Activated T-helper 1 cell treated with anti-CD3 and anti-CD28 coated beads, Interleukin-12 subunit alpha, Interleukin-12 subunit beta, Interleukin-2, Interleukin-4 antibody, amounts not matched to agents 30 ng/mL and 10 ng/mL and 1 ng/mL, durations not matched to agents 14 hours and 24 hours and 36 hours (primary cell): ENCODE measurements at regions not wholly inside any gene's neighbourhood (a gene's known extent, or its start where the extent isn't known, plus 50 kb on each side); places are given as distances from the start of the nearest gene placed in this dataset.

Experiments
- DNase-seq: peaks from one replicate; pipeline ENCODE4 v3.0.0; 2021; ENCODE audit warnings: low spot score
- H3K27ac Mint-ChIP-seq: one replicate; pipeline ENCODE4 v1.8.0; 2021; ENCODE audit warnings: mild to moderate bottlenecking, mixed read lengths
- H3K27me3 Mint-ChIP-seq: one replicate; pipeline ENCODE4 v1.8.0; 2022; ENCODE audit warnings: mild to moderate bottlenecking, moderate library complexity, mixed read lengths; ENCODE audit not compliant: insufficient read depth
- H3K36me3 Mint-ChIP-seq: one replicate; pipeline ENCODE4 v1.8.0; 2021; ENCODE audit warnings: low read depth, mixed read lengths
- H3K4me1 Mint-ChIP-seq: one replicate; pipeline ENCODE4 v1.8.0; 2021; ENCODE audit warnings: low read depth, mixed read lengths
- H3K4me3 Mint-ChIP-seq: one replicate; pipeline ENCODE4 v1.8.0; 2021; ENCODE audit warnings: mild to moderate bottlenecking, moderate library complexity, mixed read lengths
- H3K9me3 Mint-ChIP-seq: one replicate; pipeline ENCODE4 v1.8.0; 2021; ENCODE audit warnings: mixed read lengths
- intact Hi-C: fragments of 100-400 bp; cut with micrococcal nuclease; formaldehyde crosslinking; loops from one replicate; pipeline ENCODE4 v1.15.1; 2024

DNA sequence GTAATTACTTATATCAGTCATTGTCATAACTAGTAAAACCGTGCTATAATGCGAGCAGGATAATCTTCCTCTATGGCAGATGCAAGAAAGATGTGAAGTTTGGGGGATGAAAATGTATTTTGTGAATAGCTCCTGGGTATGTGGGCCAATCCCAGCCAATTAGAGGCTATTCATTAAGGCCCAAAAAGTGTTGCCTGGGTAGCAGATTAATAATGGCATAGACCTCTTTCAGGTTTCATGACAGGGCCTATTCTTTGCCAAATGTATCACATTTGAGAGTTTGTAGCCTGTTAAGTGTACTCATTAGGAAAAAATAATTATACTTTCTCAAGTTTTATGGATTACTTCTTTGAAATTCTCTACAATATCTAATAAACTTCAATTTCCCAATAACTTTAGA lies 199.2 kb upstream of the POU3F2 start:
- no peak for DNase-seq
- no peak overlapping the region for H3K27ac Mint-ChIP-seq
- no peaks in the 10 kb centered on the region for H3K27me3 Mint-ChIP-seq
- H3K36me3 Mint-ChIP-seq: no peaks in the 10 kb centered on the region
- intact Hi-C loops: no loop called here
- H3K4me1 Mint-ChIP-seq: no peaks in the 10 kb centered on the region
- no peak overlapping the region for H3K4me3 Mint-ChIP-seq
- H3K9me3 Mint-ChIP-seq: no peaks in the 10 kb centered on the region

DNA sequence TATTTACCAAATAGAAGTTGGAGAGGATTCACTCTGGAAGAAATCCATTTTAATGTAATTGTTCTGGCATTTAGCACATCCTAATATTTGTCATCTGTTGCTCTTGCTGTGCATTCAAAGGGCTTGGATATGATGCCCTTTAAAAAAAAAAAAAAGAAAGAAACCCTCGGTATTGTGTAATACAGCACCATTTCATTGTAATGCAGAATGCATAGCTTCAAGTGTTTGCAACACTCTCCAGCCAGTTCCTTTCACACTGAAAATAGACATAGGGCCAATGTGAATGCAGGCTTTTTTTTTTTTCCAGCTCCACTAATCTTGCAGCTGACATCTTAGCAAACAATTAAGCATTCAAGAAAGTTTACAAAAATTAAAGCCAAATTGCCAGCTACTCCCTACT lies 197.4 kb upstream of the POU3F2 start:
- intact Hi-C loops: no loop called here
- Mint-ChIP-seq H3K4me1 (no peaks in the 10 kb centered on the region), H3K27ac (no peak overlapping the region)

DNA sequence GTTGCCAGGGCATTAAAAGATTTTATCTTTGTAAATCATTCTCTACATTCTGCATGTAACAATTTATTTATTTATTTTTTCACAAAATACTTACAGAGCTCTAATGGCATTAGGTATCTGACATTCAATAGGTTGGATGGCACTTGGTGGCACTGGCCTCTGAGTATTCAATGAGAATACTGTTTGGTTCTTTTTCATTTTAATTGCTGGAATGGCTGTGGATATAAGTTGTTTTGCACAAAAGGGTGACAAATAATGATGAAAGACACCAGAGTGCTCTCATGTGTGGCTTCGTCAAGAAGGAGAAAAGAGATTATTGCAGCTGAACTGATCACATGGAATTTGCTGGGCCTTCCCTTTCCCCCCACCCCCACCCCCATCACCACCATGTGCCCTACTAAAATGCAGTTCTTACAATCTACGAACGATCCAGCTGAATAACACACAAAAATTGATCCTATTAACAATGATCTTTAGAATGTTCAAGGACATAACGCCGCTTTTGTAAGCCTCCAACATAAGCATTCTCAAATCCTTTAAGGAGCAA lies 195.2 kb upstream of the POU3F2 start:
- H3K27ac Mint-ChIP-seq: no peak overlapping the region
- no peaks in the 10 kb centered on the region for H3K27me3 Mint-ChIP-seq
- no peak for DNase-seq
- no peaks in the 10 kb centered on the region for H3K4me1 Mint-ChIP-seq
- intact Hi-C loops: no loop called here
- H3K36me3 Mint-ChIP-seq: no peaks in the 10 kb centered on the region
- H3K4me3 Mint-ChIP-seq: no peak overlapping the region
- H3K9me3 Mint-ChIP-seq: no peaks in the 10 kb centered on the region

More for the DNA sequence above, 197.4 kb upstream of the POU3F2 start:
- no peak overlapping the region for H3K4me3 Mint-ChIP-seq
- no peaks in the 10 kb centered on the region for H3K27me3 Mint-ChIP-seq
- DNase-seq: no peak
- H3K36me3 Mint-ChIP-seq: no peaks in the 10 kb centered on the region
- H3K9me3 Mint-ChIP-seq: no peaks in the 10 kb centered on the region

DNA sequence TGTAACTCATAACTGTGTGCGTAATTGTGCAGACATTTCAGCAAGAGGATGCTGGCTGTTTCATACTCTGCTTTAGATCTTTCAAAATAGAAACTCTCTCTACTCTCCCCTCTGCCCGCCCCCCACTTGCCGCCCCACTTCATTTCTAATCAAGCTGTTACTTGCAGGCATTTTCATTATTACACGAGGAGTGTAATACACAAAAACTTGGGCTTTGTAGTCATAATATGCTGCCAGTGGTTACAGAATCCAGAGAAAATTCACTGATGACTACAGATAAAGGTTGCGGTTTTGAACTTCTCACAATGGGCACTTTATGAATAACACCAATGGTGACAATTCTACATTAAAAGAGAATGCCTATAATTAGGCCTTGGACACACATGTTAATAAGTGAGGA lies 194.0 kb upstream of the POU3F2 start:
- H3K4me1 Mint-ChIP-seq: no peaks in the 10 kb centered on the region
- no peak overlapping the region for H3K27ac Mint-ChIP-seq
- no peaks in the 10 kb centered on the region for H3K9me3 Mint-ChIP-seq
- intact Hi-C loops: no loop called here
- H3K36me3 Mint-ChIP-seq: no peaks in the 10 kb centered on the region
- DNase-seq: no peak
- peaks cover 3% of the 10 kb centered on the region for H3K27me3 Mint-ChIP-seq
- H3K4me3 Mint-ChIP-seq: no peak overlapping the region

DNA sequence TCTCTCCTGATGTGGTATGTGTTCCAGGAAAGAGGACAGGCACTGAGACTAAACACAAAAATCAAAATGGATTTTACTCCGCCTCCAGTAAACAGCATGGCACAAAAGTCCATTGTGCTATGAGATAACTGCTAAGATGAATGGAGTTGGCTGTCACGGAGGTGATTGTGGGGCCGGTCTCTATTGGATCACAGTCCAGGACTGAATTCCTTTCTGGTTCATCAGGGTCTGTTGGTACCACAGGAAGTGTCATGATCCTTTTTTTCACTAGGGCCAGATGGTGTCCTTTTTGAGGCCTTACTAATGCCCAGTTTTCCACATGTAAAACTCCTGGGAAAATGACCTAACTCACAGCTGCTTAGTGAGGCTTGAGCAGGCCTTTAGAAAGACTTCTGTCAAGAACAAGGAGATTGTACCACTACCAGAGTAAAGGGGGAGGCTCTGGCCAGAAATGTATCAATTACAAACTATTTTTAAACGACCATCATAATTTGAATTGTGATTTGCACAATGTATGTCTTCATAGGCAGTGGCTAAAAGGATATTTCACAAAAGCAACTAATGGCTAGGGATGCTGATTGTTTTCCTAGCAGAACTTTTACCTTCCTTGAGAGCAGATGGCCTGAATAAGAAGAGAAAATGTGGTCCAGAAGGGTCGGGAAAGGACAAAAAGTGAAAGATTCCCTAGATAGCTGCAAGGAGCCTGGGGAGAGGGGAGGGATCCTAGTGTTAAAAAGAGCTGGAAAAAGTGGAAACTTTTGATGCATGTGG lies 192.2 kb upstream of the POU3F2 start:
- Mint-ChIP-seq H3K36me3 (no peaks in the 10 kb centered on the region), H3K27ac (no peak overlapping the region), H3K27me3 (peaks cover 3% of the 10 kb centered on the region), H3K4me1 (no peaks in the 10 kb centered on the region), H3K4me3 (no peak overlapping the region), H3K9me3 (no peaks in the 10 kb centered on the region)
- no peak for DNase-seq
- intact Hi-C loops: no loop called here

DNA sequence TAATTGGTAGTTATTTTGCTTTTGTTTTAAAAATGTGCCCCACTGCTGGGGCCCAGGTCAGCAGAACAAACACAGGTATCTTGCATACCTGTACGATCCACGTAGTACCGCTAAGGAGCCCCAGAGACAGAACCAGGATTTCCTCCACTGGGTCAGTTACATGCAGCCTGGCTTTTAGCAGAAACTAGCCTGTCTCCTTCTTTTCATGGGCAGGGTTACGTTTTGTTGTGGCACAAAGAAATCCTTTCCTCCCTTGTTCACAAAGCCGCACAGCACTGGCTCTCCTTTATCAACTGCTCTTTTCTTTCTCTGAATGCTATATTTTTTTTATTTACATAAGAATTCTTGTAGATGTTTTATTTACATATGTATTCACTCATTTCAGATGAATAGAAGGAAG lies 190.3 kb upstream of the POU3F2 start:
- Mint-ChIP-seq H3K27me3 (peaks cover 3% of the 10 kb centered on the region), H3K27ac (no peak overlapping the region), H3K9me3 (no peaks in the 10 kb centered on the region), H3K36me3 (no peaks in the 10 kb centered on the region), H3K4me1 (no peaks in the 10 kb centered on the region), H3K4me3 (no peak overlapping the region)
- intact Hi-C loops: no loop called here
- no peak for DNase-seq

DNA sequence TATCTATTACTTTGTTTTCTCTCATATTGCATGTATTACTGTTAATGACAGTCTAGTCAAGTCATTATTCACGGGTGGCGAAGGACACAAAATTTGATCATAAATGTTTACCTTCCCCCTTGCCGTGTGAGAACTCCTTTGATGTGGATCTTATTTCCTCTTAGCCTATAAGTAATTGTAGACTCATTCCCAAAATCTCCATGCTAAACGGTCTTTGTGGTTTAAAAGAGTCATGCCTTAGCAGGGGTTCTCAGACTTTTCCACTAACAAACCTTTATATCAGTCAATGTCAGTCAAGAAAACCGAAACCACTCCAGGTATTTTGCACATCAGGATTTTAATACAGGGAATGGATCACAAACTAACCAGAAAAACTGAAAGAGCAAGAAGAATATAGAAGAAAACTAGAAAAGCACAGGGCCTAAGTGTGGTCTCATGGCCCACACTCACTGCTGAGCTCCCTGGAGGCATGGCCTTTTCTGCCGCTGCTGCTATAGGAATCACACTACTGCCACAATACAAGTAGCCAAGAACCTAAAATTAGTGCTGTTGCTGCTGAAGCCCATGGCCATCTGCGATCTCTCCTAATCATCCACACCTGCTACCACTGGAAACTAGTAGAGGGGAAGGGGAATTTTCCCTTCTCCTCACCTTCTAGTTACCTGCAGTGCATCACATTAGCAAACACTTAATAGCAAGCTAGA lies 186.0 kb upstream of the POU3F2 start:
- Mint-ChIP-seq H3K27me3 (peaks cover 3% of the 10 kb centered on the region), H3K4me1 (no peaks in the 10 kb centered on the region), H3K27ac (no peak overlapping the region), H3K4me3 (no peak overlapping the region), H3K36me3 (no peaks in the 10 kb centered on the region), H3K9me3 (no peaks in the 10 kb centered on the region)
- no peak for DNase-seq
- intact Hi-C loops: no loop called here

DNA sequence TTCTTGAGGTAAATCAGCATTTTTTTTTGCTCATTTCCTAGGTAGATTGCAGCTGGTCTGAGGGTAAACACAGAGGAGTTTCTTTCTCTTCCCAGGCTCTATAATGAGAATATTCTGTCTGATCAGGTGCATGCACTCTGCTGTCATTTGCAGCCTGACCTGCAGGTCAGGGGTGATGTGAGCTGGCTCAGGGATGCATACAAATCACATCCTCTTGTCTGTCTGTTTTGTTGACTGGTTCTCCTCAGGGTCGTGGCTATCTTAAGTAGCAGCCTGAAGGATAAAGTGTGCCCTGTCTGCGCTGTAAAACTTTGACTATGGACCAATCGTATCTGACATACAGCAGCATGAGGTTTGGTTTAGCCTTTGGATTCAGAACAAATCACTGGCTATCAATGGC lies 183.4 kb upstream of the POU3F2 start:
- no peaks in the 10 kb centered on the region for H3K36me3 Mint-ChIP-seq
- intact Hi-C loops: no loop called here
- no peaks in the 10 kb centered on the region for H3K9me3 Mint-ChIP-seq
- H3K27ac Mint-ChIP-seq: no peak overlapping the region
- H3K4me1 Mint-ChIP-seq: no peaks in the 10 kb centered on the region
- H3K27me3 Mint-ChIP-seq: no peaks in the 10 kb centered on the region
- DNase-seq: no peak
- no peak overlapping the region for H3K4me3 Mint-ChIP-seq

DNA sequence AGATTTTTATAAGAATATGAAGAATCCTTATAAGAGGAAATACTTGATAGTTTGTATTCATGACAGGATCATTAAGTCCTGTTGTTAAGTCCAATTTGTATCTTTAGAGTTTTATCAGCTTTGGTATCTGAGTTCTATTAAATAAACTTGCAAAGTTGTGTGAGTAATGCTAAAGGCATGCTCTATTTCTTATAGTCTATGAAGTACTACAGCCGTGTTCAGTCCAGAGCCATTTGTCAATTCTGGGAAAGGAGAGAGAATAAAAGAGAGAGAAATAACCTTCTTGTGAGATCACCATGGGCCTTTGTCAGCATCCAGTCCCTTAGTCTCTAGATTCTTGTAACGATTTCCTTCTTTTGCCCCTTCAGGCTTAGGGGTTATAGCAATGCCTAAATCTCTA lies 181.2 kb upstream of the POU3F2 start:
- intact Hi-C loops: no loop called here
- Mint-ChIP-seq H3K9me3 (no peaks in the 10 kb centered on the region), H3K27ac (no peak overlapping the region), H3K4me1 (no peaks in the 10 kb centered on the region), H3K27me3 (no peaks in the 10 kb centered on the region), H3K4me3 (no peak overlapping the region), H3K36me3 (no peaks in the 10 kb centered on the region)
- no peak for DNase-seq

DNA sequence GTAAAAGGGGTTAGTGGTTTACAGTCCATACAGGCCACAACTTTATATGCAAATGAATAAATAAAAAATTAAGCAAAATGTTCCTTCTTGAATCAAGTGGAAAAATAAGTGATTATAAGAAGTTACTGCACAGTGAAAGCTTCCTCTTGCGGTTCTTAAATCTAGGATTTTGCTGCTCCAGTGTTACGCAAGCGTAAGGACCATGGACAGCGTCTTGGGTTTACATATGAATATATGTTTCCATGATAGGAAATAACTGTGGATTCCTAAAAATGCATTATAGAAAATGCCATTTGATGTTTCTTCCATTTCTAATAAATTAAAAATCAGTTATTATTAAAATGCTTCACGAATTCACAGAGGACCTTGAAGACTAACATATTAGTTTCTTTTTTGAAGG lies 176.6 kb upstream of the POU3F2 start:
- no peaks in the 10 kb centered on the region for H3K36me3 Mint-ChIP-seq
- no peaks in the 10 kb centered on the region for H3K4me1 Mint-ChIP-seq
- no peak overlapping the region for H3K4me3 Mint-ChIP-seq
- no peak overlapping the region for H3K27ac Mint-ChIP-seq
- no peaks in the 10 kb centered on the region for H3K9me3 Mint-ChIP-seq
- DNase-seq: no peak
- no peaks in the 10 kb centered on the region for H3K27me3 Mint-ChIP-seq
- intact Hi-C loops: no loop called here

DNA sequence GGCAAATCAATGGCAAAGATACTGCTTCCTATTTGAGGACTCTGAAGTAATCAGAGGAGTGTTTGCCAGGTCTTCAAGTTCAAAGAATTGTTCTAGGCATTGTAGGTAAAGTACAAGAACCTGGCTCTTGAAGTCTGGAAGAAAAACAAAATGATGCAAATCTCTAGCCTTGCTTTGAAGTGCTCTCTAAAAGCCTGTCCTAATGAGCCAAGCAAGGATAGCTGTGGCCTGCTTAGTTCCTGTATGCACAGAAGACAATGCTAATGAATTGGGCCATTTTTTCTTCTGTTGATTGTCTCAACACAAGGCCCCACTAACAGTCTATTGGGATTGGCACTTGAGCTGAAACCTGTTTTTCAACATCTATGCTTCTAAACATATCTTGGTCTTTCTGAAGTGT lies 165.0 kb upstream of the POU3F2 start:
- no peaks in the 10 kb centered on the region for H3K9me3 Mint-ChIP-seq
- H3K36me3 Mint-ChIP-seq: no peaks in the 10 kb centered on the region

DNA sequence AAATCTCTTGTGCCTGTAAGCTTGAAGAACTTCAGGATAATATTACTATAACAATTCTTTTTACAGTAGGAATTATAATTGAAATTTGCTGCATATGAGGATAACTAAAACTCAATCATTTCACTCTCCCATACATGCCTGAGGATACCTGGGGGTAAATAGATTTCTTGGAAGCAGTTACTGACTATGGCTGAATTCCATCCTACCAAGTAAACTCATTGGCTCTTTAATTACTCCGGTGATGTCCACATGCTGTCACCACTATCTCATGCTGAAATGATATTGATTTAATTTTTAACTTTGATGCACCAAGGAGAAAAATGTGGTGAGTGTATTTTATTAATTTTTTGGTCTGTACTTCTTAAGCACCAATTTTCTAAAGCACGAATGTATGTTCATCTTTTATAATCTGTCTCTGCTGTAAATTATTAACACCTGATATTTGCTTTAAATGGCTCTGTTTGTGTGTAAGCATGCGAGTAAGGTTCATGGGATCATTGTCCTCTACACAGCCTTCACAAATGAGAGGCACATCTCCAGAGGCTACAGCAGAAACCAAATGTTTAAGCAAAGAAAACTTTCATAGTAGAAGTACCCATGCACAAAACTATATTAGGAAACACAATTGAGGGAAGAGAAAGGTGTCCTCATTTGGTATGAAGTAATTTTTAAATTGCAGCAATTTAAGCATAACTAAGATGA lies 164.2 kb upstream of the POU3F2 start:
- peaks cover 1% of the 10 kb centered on the region for H3K27me3 Mint-ChIP-seq
- no peak overlapping the region for H3K4me3 Mint-ChIP-seq
- intact Hi-C loops: no loop called here
- no peak overlapping the region for H3K27ac Mint-ChIP-seq
- no peaks in the 10 kb centered on the region for H3K4me1 Mint-ChIP-seq
- no peak for DNase-seq
- H3K36me3 Mint-ChIP-seq: no peaks in the 10 kb centered on the region
- no peaks in the 10 kb centered on the region for H3K9me3 Mint-ChIP-seq

More for the DNA sequence above, 165.0 kb upstream of the POU3F2 start:
- no peak overlapping the region for H3K4me3 Mint-ChIP-seq
- no peak overlapping the region for H3K27ac Mint-ChIP-seq
- DNase-seq: no peak
- H3K4me1 Mint-ChIP-seq: no peaks in the 10 kb centered on the region
- intact Hi-C loops: no loop called here
- peaks cover 1% of the 10 kb centered on the region for H3K27me3 Mint-ChIP-seq
